ENCODE measurements at regions not wholly inside any gene's neighbourhood (a gene's known extent, or its start where the extent isn't known, plus 50 kb on each side); places are given as distances from the start of the nearest gene placed in this dataset.

DNA sequence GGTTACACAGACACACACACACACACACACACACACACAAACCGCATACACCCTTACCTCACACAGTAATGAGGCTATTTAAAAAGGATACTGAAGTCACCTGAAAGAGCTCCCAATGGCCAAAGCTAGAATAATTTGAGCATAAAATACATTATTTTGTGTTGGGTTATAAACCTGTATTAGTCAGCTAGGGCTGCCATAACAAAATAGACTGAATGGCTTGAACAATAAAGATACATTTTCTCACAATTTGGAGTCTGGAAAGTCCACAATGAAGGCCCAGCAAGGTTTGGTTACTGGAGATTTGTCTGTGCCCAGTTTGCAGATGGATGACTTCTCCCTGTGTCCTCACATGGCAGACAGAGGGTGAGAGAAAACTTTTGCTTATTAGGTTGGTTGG lies 605.4 kb upstream of the REG3G start:
- TF ChIP-seq, protein P1, sequence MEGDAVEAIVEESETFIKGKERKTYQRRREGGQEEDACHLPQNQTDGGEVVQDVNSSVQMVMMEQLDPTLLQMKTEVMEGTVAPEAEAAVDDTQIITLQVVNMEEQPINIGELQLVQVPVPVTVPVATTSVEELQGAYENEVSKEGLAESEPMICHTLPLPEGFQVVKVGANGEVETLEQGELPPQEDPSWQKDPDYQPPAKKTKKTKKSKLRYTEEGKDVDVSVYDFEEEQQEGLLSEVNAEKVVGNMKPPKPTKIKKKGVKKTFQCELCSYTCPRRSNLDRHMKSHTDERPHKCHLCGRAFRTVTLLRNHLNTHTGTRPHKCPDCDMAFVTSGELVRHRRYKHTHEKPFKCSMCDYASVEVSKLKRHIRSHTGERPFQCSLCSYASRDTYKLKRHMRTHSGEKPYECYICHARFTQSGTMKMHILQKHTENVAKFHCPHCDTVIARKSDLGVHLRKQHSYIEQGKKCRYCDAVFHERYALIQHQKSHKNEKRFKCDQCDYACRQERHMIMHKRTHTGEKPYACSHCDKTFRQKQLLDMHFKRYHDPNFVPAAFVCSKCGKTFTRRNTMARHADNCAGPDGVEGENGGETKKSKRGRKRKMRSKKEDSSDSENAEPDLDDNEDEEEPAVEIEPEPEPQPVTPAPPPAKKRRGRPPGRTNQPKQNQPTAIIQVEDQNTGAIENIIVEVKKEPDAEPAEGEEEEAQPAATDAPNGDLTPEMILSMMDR (IDR thresholded peaks at IDR 0.05; ENCODE audit: unreplicated experiment): no peak

DNA sequence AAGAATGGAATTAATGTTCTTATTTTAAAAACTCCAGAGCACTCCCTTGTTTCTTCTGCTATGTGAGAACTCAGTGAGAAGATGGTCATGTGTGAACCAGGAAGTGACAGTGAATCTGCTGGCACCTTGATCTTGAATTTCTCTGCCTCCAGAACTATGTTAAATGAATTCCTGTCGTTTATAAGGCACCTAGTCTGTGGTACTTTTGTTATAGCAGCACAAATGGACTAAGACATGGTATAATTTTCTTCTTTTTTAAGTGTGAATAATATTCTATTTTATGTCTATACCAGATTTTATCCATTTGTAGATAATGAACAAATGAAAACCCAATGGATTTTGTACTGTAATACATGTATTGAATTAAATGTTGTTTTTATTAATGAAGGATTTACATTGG lies 601.9 kb upstream of the REG3G start:
- DNase-seq (ENCODE audit: low spot score, unreplicated experiment): no peak
- Mint-ChIP-seq H3K4me3 (ENCODE audit: low read depth) (no peak overlapping the region), H3K4me1 (ENCODE audit: low read depth) (no peaks in the 10 kb centered on the region), H3K36me3 (ENCODE audit: insufficient read depth) (no peaks in the 10 kb centered on the region), H3K9me3 (ENCODE audit: low read depth) (no peaks in the 10 kb centered on the region), H3K27ac (no peak overlapping the region), H3K27me3 (no peaks in the 10 kb centered on the region)
- TF ChIP-seq, protein P1 (IDR thresholded peaks at IDR 0.05; ENCODE audit: unreplicated experiment): no peak

More for the DNA sequence above, 605.4 kb upstream of the REG3G start:
- Mint-ChIP-seq H3K4me1 (ENCODE audit: low read depth) (no peaks in the 10 kb centered on the region), H3K4me3 (ENCODE audit: low read depth) (no peak overlapping the region), H3K36me3 (ENCODE audit: insufficient read depth) (no peaks in the 10 kb centered on the region), H3K27me3 (no peaks in the 10 kb centered on the region), H3K27ac (no peak overlapping the region), H3K9me3 (ENCODE audit: low read depth) (no peaks in the 10 kb centered on the region)
- no peak for DNase-seq (ENCODE audit: low spot score, unreplicated experiment)

DNA sequence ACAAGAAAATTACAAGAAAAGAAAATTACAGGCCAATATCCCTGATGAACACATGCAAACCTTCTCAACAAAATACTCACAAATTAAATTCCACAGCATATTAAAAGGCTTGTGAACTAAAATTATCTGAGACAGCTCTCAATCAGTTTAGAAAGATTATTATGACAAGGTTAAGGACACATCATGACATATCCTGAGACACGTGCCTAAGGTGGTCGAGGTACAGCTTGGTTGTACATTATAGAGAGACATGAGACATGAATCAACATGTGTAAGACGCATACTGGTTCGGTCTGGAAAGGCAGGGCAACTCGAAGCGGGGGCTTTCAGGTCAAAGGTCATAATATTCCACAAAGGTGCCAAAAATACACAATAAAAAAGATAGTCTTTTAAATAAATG lies 598.3 kb upstream of the REG3G start:
- TF ChIP-seq, protein P1 (IDR thresholded peaks at IDR 0.05; ENCODE audit: unreplicated experiment): no peak
- Mint-ChIP-seq H3K27me3 (no peaks in the 10 kb centered on the region), H3K27ac (no peak overlapping the region), H3K36me3 (ENCODE audit: insufficient read depth) (no peaks in the 10 kb centered on the region), H3K4me1 (ENCODE audit: low read depth) (no peaks in the 10 kb centered on the region), H3K4me3 (ENCODE audit: low read depth) (no peak overlapping the region), H3K9me3 (ENCODE audit: low read depth) (no peaks in the 10 kb centered on the region)
- no peak for DNase-seq (ENCODE audit: low spot score, unreplicated experiment)

DNA sequence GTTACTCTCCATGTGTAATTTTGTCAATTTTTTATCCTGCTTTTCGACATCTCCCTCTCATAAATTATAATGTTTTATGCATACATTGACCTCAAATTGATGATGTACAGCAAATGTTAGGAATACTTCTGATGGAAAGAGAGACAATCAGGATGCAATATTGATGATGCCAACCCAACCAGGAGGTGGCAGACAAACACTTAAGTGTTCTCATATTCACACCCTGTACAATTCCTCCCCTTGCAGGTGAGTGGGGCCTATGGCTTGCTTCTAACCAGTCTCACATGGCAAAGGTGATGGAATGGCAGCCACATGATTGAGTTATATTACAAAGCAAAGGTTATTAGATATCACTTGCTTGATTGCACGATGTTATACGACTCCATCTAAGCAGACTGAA lies 594.3 kb upstream of the REG3G start:
- no peak for DNase-seq (ENCODE audit: low spot score, unreplicated experiment)
- Mint-ChIP-seq H3K27ac (no peak overlapping the region), H3K4me1 (ENCODE audit: low read depth) (no peaks in the 10 kb centered on the region), H3K9me3 (ENCODE audit: low read depth) (no peaks in the 10 kb centered on the region), H3K27me3 (no peaks in the 10 kb centered on the region), H3K36me3 (ENCODE audit: insufficient read depth) (no peaks in the 10 kb centered on the region), H3K4me3 (ENCODE audit: low read depth) (no peak overlapping the region)
- TF ChIP-seq, protein P1 (IDR thresholded peaks at IDR 0.05; ENCODE audit: unreplicated experiment): no peak

DNA sequence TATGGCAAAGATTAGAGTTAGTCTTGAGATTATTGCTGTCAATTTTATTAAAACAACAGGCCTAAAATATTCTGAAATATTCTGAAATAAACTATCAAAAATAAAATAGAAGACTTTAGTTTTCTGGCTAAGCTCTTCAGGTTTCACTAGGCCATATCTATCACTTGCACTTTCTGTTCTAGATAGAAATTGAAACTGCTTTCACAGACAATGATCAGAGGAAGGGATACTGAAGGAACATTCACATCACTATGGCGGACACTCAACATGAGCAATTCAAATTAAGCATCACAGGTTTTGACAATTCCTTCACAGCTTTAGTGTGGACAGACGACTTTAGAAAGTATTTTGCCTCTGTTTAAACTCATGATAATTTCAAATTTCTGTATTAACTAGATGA lies 586.4 kb upstream of the REG3G start:
- DNase-seq (ENCODE audit: low spot score, unreplicated experiment): no peak
- TF ChIP-seq, protein P1 (IDR thresholded peaks at IDR 0.05; ENCODE audit: unreplicated experiment): no peak
- Mint-ChIP-seq H3K4me3 (ENCODE audit: low read depth) (no peak overlapping the region), H3K9me3 (ENCODE audit: low read depth) (peaks cover 4% of the 10 kb centered on the region), H3K36me3 (ENCODE audit: insufficient read depth) (no peaks in the 10 kb centered on the region), H3K4me1 (ENCODE audit: low read depth) (no peaks in the 10 kb centered on the region), H3K27me3 (no peaks in the 10 kb centered on the region), H3K27ac (no peak overlapping the region)
